ENCODE measurements at regions not wholly inside any gene's neighbourhood (a gene's known extent, or its start where the extent isn't known, plus 50 kb on each side); places are given as distances from the start of the nearest gene placed in this dataset.
"Not testable (repeated sequence)": the region's sequence is repeated elsewhere in the genome, so short reads cannot be mapped to it uniquely, and the experiment has no call there.

GRCh38 chr3:86772699-86773098, 218.2 kb downstream of the VGLL3 start:
- no peaks in the 10 kb centered on the region for H3K4me1 Mint-ChIP-seq (ENCODE audit: low read depth)

GRCh38 chr3:86771741-86772512, 219.0 kb downstream of the VGLL3 start:
- no peaks in the 10 kb centered on the region for H3K9me3 Mint-ChIP-seq
- no peak for DNase-seq
- no peaks in the 10 kb centered on the region for H3K27me3 Mint-ChIP-seq (ENCODE audit: insufficient read depth)
- H3K4me1 Mint-ChIP-seq (ENCODE audit: low read depth): no peaks in the 10 kb centered on the region
- no peak overlapping the region for H3K4me3 Mint-ChIP-seq
- no peak for TF ChIP-seq CTCF (IDR thresholded peaks at IDR 0.05)
- H3K36me3 Mint-ChIP-seq (ENCODE audit: low read depth): no peaks in the 10 kb centered on the region
- H3K27ac Mint-ChIP-seq: no peak overlapping the region

More at GRCh38 chr3:86772699-86773098, 218.2 kb downstream of the VGLL3 start:
- no peak overlapping the region for H3K4me3 Mint-ChIP-seq
- H3K36me3 Mint-ChIP-seq (ENCODE audit: low read depth): no peaks in the 10 kb centered on the region
- no peak for TF ChIP-seq CTCF (IDR thresholded peaks at IDR 0.05)
- no peaks in the 10 kb centered on the region for H3K27me3 Mint-ChIP-seq (ENCODE audit: insufficient read depth)
- no peak for DNase-seq
- H3K27ac Mint-ChIP-seq: no peak overlapping the region
- H3K9me3 Mint-ChIP-seq: no peaks in the 10 kb centered on the region

GRCh38 chr3:86766331-86766730, 224.6 kb downstream of the VGLL3 start:
- Mint-ChIP-seq H3K4me3 (no peak overlapping the region), H3K27me3 (ENCODE audit: insufficient read depth) (peaks cover 8% of the 10 kb centered on the region), H3K9me3 (no peaks in the 10 kb centered on the region), H3K36me3 (ENCODE audit: low read depth) (no peaks in the 10 kb centered on the region), H3K4me1 (ENCODE audit: low read depth) (0 out of 2 replicates have a peak, but pooled peaks cover 6% of the 10 kb centered on the region), H3K27ac (no peak overlapping the region)
- no peak for TF ChIP-seq CTCF (IDR thresholded peaks at IDR 0.05)
- no peak for DNase-seq

- H3K4me1 Mint-ChIP-seq (ENCODE audit: low read depth); H3K27me3 Mint-ChIP-seq (ENCODE audit: insufficient read depth); H3K4me3 Mint-ChIP-seq; H3K9me3 Mint-ChIP-seq; H3K27ac Mint-ChIP-seq; H3K36me3 Mint-ChIP-seq (ENCODE audit: low read depth); DNase-seq: not testable (repeated sequence)
Observed at GRCh38 chr3:86757322-86758179, 233.4 kb downstream of the VGLL3 start.

GRCh38 chr3:86748015-86748414, 242.9 kb downstream of the VGLL3 start:
- Mint-ChIP-seq H3K4me3 (no peak overlapping the region), H3K4me1 (ENCODE audit: low read depth) (no peaks in the 10 kb centered on the region), H3K27ac (no peak overlapping the region), H3K9me3 (no peaks in the 10 kb centered on the region), H3K27me3 (ENCODE audit: insufficient read depth) (peaks cover 2% of the 10 kb centered on the region; the same call in 1 of the 2 replicates), H3K36me3 (ENCODE audit: low read depth) (no peaks in the 10 kb centered on the region)
- DNase-seq: no peak
- TF ChIP-seq CTCF (IDR thresholded peaks at IDR 0.05): no peak

GRCh38 chr3:86744051-86744450, 246.9 kb downstream of the VGLL3 start:
- H3K27me3 Mint-ChIP-seq (ENCODE audit: insufficient read depth): no peaks in the 10 kb centered on the region
- no peak for TF ChIP-seq CTCF (IDR thresholded peaks at IDR 0.05)
- H3K4me3 Mint-ChIP-seq: no peak overlapping the region
- no peaks in the 10 kb centered on the region for H3K4me1 Mint-ChIP-seq (ENCODE audit: low read depth)
- H3K9me3 Mint-ChIP-seq: no peaks in the 10 kb centered on the region
- no peak overlapping the region for H3K27ac Mint-ChIP-seq
- no peak for DNase-seq
- no peaks in the 10 kb centered on the region for H3K36me3 Mint-ChIP-seq (ENCODE audit: low read depth)

All from HFFc6 (cell line).